ENCODE measurements at regions not wholly inside any gene's neighbourhood (a gene's known extent, or its start where the extent isn't known, plus 50 kb on each side); places are given as distances from the start of the nearest gene placed in this dataset.

DNA sequence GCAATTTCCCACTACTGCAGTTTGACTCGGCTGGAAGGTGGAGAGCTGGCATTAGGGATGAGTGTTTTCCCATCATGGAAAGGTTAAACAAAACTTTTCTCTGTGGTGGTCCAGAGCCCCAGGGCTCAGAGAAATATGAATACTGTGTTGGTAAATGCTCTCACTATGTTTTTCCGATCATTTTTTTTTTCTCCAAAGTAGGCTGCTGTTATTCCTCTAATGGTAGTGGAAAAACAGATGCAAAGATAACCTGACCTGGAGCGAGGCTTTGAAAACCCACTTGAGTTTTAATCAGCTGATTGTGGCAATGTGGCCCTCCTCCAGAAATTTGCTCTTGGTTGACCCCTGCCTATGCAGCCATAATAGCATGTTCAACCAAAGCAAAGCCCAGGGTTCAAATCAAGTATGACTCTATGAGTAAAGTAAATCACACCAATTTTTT, 320.8 kb upstream of the CTNNB1 start (continued):
- TF ChIP-seq, protein P1, sequence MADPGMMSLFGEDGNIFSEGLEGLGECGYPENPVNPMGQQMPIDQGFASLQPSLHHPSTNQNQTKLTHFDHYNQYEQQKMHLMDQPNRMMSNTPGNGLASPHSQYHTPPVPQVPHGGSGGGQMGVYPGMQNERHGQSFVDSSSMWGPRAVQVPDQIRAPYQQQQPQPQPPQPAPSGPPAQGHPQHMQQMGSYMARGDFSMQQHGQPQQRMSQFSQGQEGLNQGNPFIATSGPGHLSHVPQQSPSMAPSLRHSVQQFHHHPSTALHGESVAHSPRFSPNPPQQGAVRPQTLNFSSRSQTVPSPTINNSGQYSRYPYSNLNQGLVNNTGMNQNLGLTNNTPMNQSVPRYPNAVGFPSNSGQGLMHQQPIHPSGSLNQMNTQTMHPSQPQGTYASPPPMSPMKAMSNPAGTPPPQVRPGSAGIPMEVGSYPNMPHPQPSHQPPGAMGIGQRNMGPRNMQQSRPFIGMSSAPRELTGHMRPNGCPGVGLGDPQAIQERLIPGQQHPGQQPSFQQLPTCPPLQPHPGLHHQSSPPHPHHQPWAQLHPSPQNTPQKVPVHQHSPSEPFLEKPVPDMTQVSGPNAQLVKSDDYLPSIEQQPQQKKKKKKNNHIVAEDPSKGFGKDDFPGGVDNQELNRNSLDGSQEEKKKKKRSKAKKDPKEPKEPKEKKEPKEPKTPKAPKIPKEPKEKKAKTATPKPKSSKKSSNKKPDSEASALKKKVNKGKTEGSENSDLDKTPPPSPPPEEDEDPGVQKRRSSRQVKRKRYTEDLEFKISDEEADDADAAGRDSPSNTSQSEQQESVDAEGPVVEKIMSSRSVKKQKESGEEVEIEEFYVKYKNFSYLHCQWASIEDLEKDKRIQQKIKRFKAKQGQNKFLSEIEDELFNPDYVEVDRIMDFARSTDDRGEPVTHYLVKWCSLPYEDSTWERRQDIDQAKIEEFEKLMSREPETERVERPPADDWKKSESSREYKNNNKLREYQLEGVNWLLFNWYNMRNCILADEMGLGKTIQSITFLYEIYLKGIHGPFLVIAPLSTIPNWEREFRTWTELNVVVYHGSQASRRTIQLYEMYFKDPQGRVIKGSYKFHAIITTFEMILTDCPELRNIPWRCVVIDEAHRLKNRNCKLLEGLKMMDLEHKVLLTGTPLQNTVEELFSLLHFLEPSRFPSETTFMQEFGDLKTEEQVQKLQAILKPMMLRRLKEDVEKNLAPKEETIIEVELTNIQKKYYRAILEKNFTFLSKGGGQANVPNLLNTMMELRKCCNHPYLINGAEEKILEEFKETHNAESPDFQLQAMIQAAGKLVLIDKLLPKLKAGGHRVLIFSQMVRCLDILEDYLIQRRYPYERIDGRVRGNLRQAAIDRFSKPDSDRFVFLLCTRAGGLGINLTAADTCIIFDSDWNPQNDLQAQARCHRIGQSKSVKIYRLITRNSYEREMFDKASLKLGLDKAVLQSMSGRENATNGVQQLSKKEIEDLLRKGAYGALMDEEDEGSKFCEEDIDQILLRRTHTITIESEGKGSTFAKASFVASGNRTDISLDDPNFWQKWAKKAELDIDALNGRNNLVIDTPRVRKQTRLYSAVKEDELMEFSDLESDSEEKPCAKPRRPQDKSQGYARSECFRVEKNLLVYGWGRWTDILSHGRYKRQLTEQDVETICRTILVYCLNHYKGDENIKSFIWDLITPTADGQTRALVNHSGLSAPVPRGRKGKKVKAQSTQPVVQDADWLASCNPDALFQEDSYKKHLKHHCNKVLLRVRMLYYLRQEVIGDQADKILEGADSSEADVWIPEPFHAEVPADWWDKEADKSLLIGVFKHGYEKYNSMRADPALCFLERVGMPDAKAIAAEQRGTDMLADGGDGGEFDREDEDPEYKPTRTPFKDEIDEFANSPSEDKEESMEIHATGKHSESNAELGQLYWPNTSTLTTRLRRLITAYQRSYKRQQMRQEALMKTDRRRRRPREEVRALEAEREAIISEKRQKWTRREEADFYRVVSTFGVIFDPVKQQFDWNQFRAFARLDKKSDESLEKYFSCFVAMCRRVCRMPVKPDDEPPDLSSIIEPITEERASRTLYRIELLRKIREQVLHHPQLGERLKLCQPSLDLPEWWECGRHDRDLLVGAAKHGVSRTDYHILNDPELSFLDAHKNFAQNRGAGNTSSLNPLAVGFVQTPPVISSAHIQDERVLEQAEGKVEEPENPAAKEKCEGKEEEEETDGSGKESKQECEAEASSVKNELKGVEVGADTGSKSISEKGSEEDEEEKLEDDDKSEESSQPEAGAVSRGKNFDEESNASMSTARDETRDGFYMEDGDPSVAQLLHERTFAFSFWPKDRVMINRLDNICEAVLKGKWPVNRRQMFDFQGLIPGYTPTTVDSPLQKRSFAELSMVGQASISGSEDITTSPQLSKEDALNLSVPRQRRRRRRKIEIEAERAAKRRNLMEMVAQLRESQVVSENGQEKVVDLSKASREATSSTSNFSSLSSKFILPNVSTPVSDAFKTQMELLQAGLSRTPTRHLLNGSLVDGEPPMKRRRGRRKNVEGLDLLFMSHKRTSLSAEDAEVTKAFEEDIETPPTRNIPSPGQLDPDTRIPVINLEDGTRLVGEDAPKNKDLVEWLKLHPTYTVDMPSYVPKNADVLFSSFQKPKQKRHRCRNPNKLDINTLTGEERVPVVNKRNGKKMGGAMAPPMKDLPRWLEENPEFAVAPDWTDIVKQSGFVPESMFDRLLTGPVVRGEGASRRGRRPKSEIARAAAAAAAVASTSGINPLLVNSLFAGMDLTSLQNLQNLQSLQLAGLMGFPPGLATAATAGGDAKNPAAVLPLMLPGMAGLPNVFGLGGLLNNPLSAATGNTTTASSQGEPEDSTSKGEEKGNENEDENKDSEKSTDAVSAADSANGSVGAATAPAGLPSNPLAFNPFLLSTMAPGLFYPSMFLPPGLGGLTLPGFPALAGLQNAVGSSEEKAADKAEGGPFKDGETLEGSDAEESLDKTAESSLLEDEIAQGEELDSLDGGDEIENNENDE (IDR thresholded peaks at IDR 0.05; ENCODE audit: insufficient replicate concordance, low read length): no peak
